ENCODE measurements at regions not wholly inside any gene's neighbourhood (a gene's known extent, or its start where the extent isn't known, plus 50 kb on each side); places are given as distances from the start of the nearest gene placed in this dataset.

DNA sequence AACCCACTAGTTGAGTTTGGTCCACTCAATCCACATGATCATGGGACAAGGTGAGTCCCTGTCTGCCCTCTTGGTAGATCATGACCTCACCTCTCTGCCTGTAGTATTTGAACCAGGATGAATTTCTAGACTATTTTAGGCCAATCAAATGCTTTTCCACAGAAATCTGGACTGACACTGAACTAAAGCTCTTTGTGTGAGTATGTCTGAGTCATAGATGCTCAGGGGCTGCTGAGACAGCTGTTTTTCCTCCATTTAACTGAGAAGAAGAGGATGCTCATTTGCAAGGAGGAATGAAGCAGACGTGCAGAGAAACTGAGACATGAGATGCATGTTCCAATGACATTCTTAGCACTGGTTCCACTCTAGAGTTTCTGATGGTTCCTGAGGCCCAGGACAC is 77.3 kb upstream of the TMEM47 start:
- no peak for TF ChIP-seq POLR2A (IDR thresholded peaks at IDR 0.05)
- TF ChIP-seq, protein P1, sequence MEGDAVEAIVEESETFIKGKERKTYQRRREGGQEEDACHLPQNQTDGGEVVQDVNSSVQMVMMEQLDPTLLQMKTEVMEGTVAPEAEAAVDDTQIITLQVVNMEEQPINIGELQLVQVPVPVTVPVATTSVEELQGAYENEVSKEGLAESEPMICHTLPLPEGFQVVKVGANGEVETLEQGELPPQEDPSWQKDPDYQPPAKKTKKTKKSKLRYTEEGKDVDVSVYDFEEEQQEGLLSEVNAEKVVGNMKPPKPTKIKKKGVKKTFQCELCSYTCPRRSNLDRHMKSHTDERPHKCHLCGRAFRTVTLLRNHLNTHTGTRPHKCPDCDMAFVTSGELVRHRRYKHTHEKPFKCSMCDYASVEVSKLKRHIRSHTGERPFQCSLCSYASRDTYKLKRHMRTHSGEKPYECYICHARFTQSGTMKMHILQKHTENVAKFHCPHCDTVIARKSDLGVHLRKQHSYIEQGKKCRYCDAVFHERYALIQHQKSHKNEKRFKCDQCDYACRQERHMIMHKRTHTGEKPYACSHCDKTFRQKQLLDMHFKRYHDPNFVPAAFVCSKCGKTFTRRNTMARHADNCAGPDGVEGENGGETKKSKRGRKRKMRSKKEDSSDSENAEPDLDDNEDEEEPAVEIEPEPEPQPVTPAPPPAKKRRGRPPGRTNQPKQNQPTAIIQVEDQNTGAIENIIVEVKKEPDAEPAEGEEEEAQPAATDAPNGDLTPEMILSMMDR (IDR thresholded peaks at IDR 0.05), result no peak
- TF ChIP-seq EP300 (IDR thresholded peaks at IDR 0.05), result no peak

Data from tibial nerve (tissue), 4 donors.